H1 (cell line): ENCODE measurements at regions not wholly inside any gene's neighbourhood (a gene's known extent, or its start where the extent isn't known, plus 50 kb on each side); places are given as distances from the start of the nearest gene placed in this dataset.

Experiments
- HDAC6 ChIP-seq: IDR thresholded peaks from one replicate; pipeline ENCODE4 v1.7.1; 2012; ENCODE audit warnings: low read depth, mild to moderate bottlenecking, inconsistent platforms, low read length, moderate library complexity
- JUN ChIP-seq: IDR thresholded peaks from 2 replicates; pipeline ENCODE4 v1.6.1; 2011; ENCODE audit warnings: low read depth, mild to moderate bottlenecking, improper control_type of control experiment, low read length
- POLR2A ChIP-seq, 2 experiments: IDR thresholded peaks; 1 replicate in 1 of 2; 2 replicates in 1 of 2; pipeline ENCODE4 v1.6.1; 2011; ENCODE audit warnings: low read depth in 2 of 2, low read length in 2 of 2, mild to moderate bottlenecking in 2 of 2; ENCODE audit errors: control extremely low read depth in 1 of 2
- POLR2AphosphoS5 ChIP-seq: IDR thresholded peaks from 2 replicates; pipeline ENCODE4 v1.6.1; 2011; ENCODE audit warnings: low read depth, low read length
- SIN3A ChIP-seq, 2 experiments: IDR thresholded peaks in 1 of 2; conservative IDR thresholded peaks in 1 of 2; 2 replicates each; pipeline ENCODE4 v1.6.1; 2011 to 2012; ENCODE audit warnings: low read length in 2 of 2, improper control_type of control experiment in 1 of 2, low read depth in 1 of 2, mild to moderate bottlenecking in 1 of 2
- TBP ChIP-seq: IDR thresholded peaks from 2 replicates; pipeline ENCODE4 v1.6.1; 2011; ENCODE audit warnings: low read depth, low read length, improper control_type of control experiment
- TF ChIP-seq, protein P1 (sequence below), 3 experiments: IDR thresholded peaks; 1 replicate in 2 of 3; 2 replicates in 1 of 3; pipeline versions ENCODE4 v1.5.1 to v1.6.1; 2011; ENCODE audit warnings: low read length in 3 of 3, mild to moderate bottlenecking in 3 of 3, inconsistent platforms in 2 of 3, low read depth in 1 of 3, moderate library complexity in 1 of 3; ENCODE audit not compliant: insufficient read depth in 1 of 3; ENCODE audit errors: control extremely low read depth in 1 of 3

DNA sequence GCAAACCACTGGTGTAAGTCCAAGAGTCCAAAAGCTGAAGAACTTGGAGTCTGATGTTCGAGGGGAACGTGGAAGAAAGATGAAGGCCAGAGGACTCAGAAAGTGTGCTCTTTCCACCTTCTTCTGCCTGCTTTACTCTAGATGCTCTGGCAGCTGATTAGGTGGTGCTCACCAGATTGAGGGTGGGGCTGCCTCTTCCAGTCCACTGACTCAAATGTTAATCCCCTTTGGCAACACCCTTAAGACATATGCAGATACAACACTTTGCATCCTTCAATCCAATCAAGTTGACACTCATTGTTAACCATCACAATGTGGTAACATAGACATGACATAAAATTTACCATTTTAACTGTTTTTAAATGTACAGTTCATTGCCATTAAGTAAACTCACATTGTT lies 249.5 kb downstream of the COG6 start:
- TF ChIP-seq SIN3A (conservative IDR thresholded peaks at IDR 0.05 in 1 of 2, IDR thresholded peaks at IDR 0.05 in 1 of 2; ENCODE audit: low read depth in 1 of 2, low read length in 2 of 2) (no peak), POLR2A (IDR thresholded peaks at IDR 0.05; ENCODE audit: control extremely low read depth in 1 of 2, low read depth in 2 of 2, low read length in 2 of 2) (no peak), HDAC6 (no peak), POLR2AphosphoS5 (no peak), JUN (no peak), TBP (no peak)
- TF ChIP-seq, protein P1, sequence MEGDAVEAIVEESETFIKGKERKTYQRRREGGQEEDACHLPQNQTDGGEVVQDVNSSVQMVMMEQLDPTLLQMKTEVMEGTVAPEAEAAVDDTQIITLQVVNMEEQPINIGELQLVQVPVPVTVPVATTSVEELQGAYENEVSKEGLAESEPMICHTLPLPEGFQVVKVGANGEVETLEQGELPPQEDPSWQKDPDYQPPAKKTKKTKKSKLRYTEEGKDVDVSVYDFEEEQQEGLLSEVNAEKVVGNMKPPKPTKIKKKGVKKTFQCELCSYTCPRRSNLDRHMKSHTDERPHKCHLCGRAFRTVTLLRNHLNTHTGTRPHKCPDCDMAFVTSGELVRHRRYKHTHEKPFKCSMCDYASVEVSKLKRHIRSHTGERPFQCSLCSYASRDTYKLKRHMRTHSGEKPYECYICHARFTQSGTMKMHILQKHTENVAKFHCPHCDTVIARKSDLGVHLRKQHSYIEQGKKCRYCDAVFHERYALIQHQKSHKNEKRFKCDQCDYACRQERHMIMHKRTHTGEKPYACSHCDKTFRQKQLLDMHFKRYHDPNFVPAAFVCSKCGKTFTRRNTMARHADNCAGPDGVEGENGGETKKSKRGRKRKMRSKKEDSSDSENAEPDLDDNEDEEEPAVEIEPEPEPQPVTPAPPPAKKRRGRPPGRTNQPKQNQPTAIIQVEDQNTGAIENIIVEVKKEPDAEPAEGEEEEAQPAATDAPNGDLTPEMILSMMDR (IDR thresholded peaks at IDR 0.05; ENCODE audit: control extremely low read depth in 1 of 3, insufficient read depth in 1 of 3, low read depth in 1 of 3, low read length in 3 of 3): no peak
